Prostate gland (tissue), 2 donors: ENCODE measurements at regions not wholly inside any gene's neighbourhood (a gene's known extent, or its start where the extent isn't known, plus 50 kb on each side); places are given as distances from the start of the nearest gene placed in this dataset.

Source experiments
- DNase-seq: peaks from one replicate; pipeline ENCODE4 v3.0.0-alpha.2; 2019; ENCODE audit warnings: low spot score
- H3K27ac ChIP-seq, 2 donors: fragments of 200-600 bp; sonication (generic); 2 replicates each; pipeline ENCODE4 v1.5.1; 2017 to 2019
- H3K27me3 ChIP-seq: fragments of 200-600 bp; sonication (generic); replicated peaks from 2 replicates; pipeline ENCODE4 v1.5.1; 2019; ENCODE audit not compliant: insufficient read depth
- H3K36me3 ChIP-seq, 2 donors: fragments of 200-600 bp; sonication (generic); 1 replicate in 1 of 2; 2 replicates in 1 of 2; pipeline versions ENCODE4 v1.5.1 to v1.8.1; 2017 to 2019
- H3K4me1 ChIP-seq: fragments of 200-600 bp; sonication (generic); replicated peaks from 2 replicates; pipeline ENCODE4 v1.5.1; 2019
- H3K4me3 ChIP-seq, 2 donors: fragments of 200-600 bp; sonication (generic); 2 replicates each; pipeline ENCODE4 v1.5.1; 2017 to 2019
- H3K9me3 ChIP-seq: fragments of 200-600 bp; sonication (generic); 2 replicates; pipeline ENCODE4 v1.5.1; 2017
- CTCF ChIP-seq, 4 experiments: fragments of 200-600 bp in 2 of 4; fragments of 450-650 bp in 2 of 4; sonication (generic) in 2 of 4; IDR thresholded peaks; 1 replicate in 3 of 4; 2 replicates in 1 of 4; pipeline ENCODE4 v1.5.1; 2016 to 2019; ENCODE audit warnings: antibody characterized with exemption in 4 of 4, mild to moderate bottlenecking in 2 of 4, moderate library complexity in 2 of 4
- POLR2A ChIP-seq: fragments of 450-650 bp; IDR thresholded peaks from one replicate; pipeline ENCODE4 v1.6.1; 2016; ENCODE audit warnings: antibody characterized with exemption, mild to moderate bottlenecking
- POLR2AphosphoS5 ChIP-seq: sonication (generic); formaldehyde crosslinking; IDR thresholded peaks from one replicate; pipeline ENCODE4 v1.6.1; 2017; ENCODE audit warnings: antibody characterized with exemption
- WGBS: methylation state at CpG from one replicate; pipeline ENCODE4 v1.1.5; 2018; 5-methylcytosine and 5-hydroxymethylcytosine counted together
- intact Hi-C: fragments of 100-400 bp; cut with DNase I; formaldehyde crosslinking; loops from one replicate; pipeline ENCODE4 v1.14.2; 2022

- Histone ChIP-seq H3K4me3 (no peak overlapping the region), H3K27me3 (no peaks in the 10 kb centered on the region), H3K4me1 (no peaks in the 10 kb centered on the region), H3K9me3 (no peaks in the 10 kb centered on the region), H3K36me3 (no peaks in the 10 kb centered on the region), H3K27ac (no peak overlapping the region)
- intact Hi-C loops, result no loop called here
- WGBS, result 73% methylated on average over 11 of the region's 11 CpGs
- TF ChIP-seq POLR2A, result no peak
- no peak for DNase-seq
Observed at GRCh38 chr22:47801541-47802245, 1039.2 kb downstream of the TBC1D22A start.

GRCh38 chr22:47798229-47798628 lies 1035.8 kb downstream of the TBC1D22A start:
- Histone ChIP-seq H3K4me3 (no peak overlapping the region), H3K4me1 (no peaks in the 10 kb centered on the region), H3K9me3 (no peaks in the 10 kb centered on the region), H3K27ac (no peak overlapping the region), H3K36me3 (no peaks in the 10 kb centered on the region), H3K27me3 (no peaks in the 10 kb centered on the region)
- no peak for DNase-seq
- 96% methylated on average over 4 of the region's 4 CpGs for WGBS
- TF ChIP-seq CTCF (IDR thresholded peaks at IDR 0.05), result no peak
- no peak for TF ChIP-seq POLR2AphosphoS5
- no peak for TF ChIP-seq POLR2A
- intact Hi-C loops, result no loop called here

GRCh38 chr22:47797342-47797945 lies 1035.0 kb downstream of the TBC1D22A start:
- no peaks in the 10 kb centered on the region for H3K27me3 ChIP-seq
- DNase-seq, result no peak
- WGBS, result 85% methylated on average over 6 of the region's 6 CpGs

GRCh38 chr22:47796128-47796908 lies 1033.9 kb downstream of the TBC1D22A start:
- intact Hi-C loops, result no loop called here
- Histone ChIP-seq H3K27me3 (no peaks in the 10 kb centered on the region), H3K27ac (no peak overlapping the region), H3K36me3 (no peaks in the 10 kb centered on the region), H3K4me3 (no peak overlapping the region), H3K9me3 (no peaks in the 10 kb centered on the region), H3K4me1 (no peaks in the 10 kb centered on the region)
- TF ChIP-seq POLR2AphosphoS5, result no peak
- TF ChIP-seq CTCF (IDR thresholded peaks at IDR 0.05), result no peak
- no peak for TF ChIP-seq POLR2A
- DNase-seq, result no peak
- WGBS, result 92% methylated on average over 9 of the region's 11 CpGs

More at GRCh38 chr22:47797342-47797945, 1035.0 kb downstream of the TBC1D22A start:
- H3K4me3 ChIP-seq, result no peak overlapping the region
- intact Hi-C loops, result no loop called here
- H3K9me3 ChIP-seq, result no peaks in the 10 kb centered on the region
- H3K36me3 ChIP-seq, result no peaks in the 10 kb centered on the region
- H3K4me1 ChIP-seq, result no peaks in the 10 kb centered on the region
- no peak overlapping the region for H3K27ac ChIP-seq
- TF ChIP-seq POLR2A (no peak), POLR2AphosphoS5 (no peak), CTCF (IDR thresholded peaks at IDR 0.05) (no peak)

- no peak overlapping the region for H3K4me3 ChIP-seq
- WGBS, result 85% methylated on average over 9 of the region's 10 CpGs
- DNase-seq, result no peak
- H3K4me1 ChIP-seq, result no peaks in the 10 kb centered on the region
- no peak overlapping the region for H3K27ac ChIP-seq
- TF ChIP-seq CTCF (IDR thresholded peaks at IDR 0.05), result no peak
- no peak for TF ChIP-seq POLR2AphosphoS5
- no peak for TF ChIP-seq POLR2A
- no peaks in the 10 kb centered on the region for H3K27me3 ChIP-seq
- intact Hi-C loops, result no loop called here
- H3K36me3 ChIP-seq, result no peaks in the 10 kb centered on the region
- H3K9me3 ChIP-seq, result no peaks in the 10 kb centered on the region
Observed at GRCh38 chr22:47795477-47796127, 1033.2 kb downstream of the TBC1D22A start.
